Neuronal stem cell (in vitro differentiated cells): ENCODE measurements at regions not wholly inside any gene's neighbourhood (a gene's known extent, or its start where the extent isn't known, plus 50 kb on each side); places are given as distances from the start of the nearest gene placed in this dataset.

Experiments used
- DNase-seq: peaks from one replicate; pipeline ENCODE4 v3.0.0-alpha.2; 2013; ENCODE audit warnings: low spot score
- H2AFZ ChIP-seq: one replicate; pipeline ENCODE4 v1.6.1; 2013; ENCODE audit warnings: mild to moderate bottlenecking, low read length, inconsistent platforms
- H2AK5ac ChIP-seq: 2 replicates; pipeline ENCODE4 v1.6.1; 2013; ENCODE audit warnings: low read depth, mild to moderate bottlenecking, inconsistent platforms, low read length, moderate library complexity, mixed read lengths
- H2BK120ac ChIP-seq: 2 replicates; pipeline ENCODE4 v1.6.1; 2013; ENCODE audit warnings: low read depth, mild to moderate bottlenecking, inconsistent platforms, low read length, moderate library complexity, mixed read lengths
- H2BK12ac ChIP-seq: one replicate; pipeline ENCODE4 v1.6.1; 2013; ENCODE audit warnings: low read length, inconsistent platforms
- H2BK15ac ChIP-seq: 2 replicates; pipeline ENCODE4 v1.6.1; 2013; ENCODE audit warnings: mild to moderate bottlenecking, low read length, inconsistent platforms, mixed read lengths
- H2BK5ac ChIP-seq: one replicate; pipeline ENCODE4 v1.6.1; 2013; ENCODE audit warnings: inconsistent platforms, mild to moderate bottlenecking, low read length, moderate library complexity
- H3K14ac ChIP-seq: one replicate; pipeline ENCODE4 v1.6.1; 2013; ENCODE audit warnings: low read length, inconsistent platforms
- H3K18ac ChIP-seq: 2 replicates; pipeline ENCODE4 v1.6.1; 2013; ENCODE audit warnings: low read length, inconsistent platforms
- H3K23ac ChIP-seq: 2 replicates; pipeline ENCODE4 v1.6.1; 2013; ENCODE audit warnings: low read depth, mild to moderate bottlenecking, mixed read lengths, low read length, inconsistent platforms; ENCODE audit not compliant: poor library complexity
- H3K27ac ChIP-seq: replicated peaks from 3 replicates; pipeline ENCODE4 v1.5.1; 2013; ENCODE audit warnings: low read length, inconsistent platforms
- H3K27me3 ChIP-seq, 3 experiments: 2 replicates each; pipeline ENCODE4 v1.6.1; 2013; ENCODE audit warnings: low read length in 3 of 3, mild to moderate bottlenecking in 2 of 3, inconsistent platforms in 1 of 3, low read depth in 1 of 3, mixed read lengths in 1 of 3, moderate library complexity in 1 of 3; ENCODE audit not compliant: control insufficient read depth in 3 of 3, insufficient read depth in 3 of 3
- H3K36me3 ChIP-seq, 2 donors: replicated peaks in 1 of 2; 2 replicates each; pipeline ENCODE4 v1.6.1; 2013; ENCODE audit warnings: low read length in 2 of 2; ENCODE audit not compliant: control insufficient read depth in 2 of 2, insufficient read depth in 2 of 2
- H3K4ac ChIP-seq: 2 replicates; pipeline ENCODE4 v1.6.1; 2013; ENCODE audit warnings: inconsistent platforms, mild to moderate bottlenecking, low read length, moderate library complexity
- H3K4me1 ChIP-seq, 2 donors: 1 replicate in 1 of 2; 2 replicates in 1 of 2; pipeline ENCODE4 v1.6.1; 2013; ENCODE audit warnings: low read length in 2 of 2, low read depth in 1 of 2; ENCODE audit not compliant: control insufficient read depth in 2 of 2, insufficient read depth in 1 of 2
- H3K4me2 ChIP-seq: one replicate; pipeline ENCODE4 v1.6.1; 2013; ENCODE audit warnings: mild to moderate bottlenecking, low read length, inconsistent platforms; ENCODE audit not compliant: insufficient read depth, poor library complexity, severe bottlenecking
- H3K4me3 ChIP-seq, 2 donors: 2 replicates each; pipeline ENCODE4 v1.5.1; 2013; ENCODE audit warnings: low read length in 2 of 2, mild to moderate bottlenecking in 2 of 2, inconsistent platforms in 1 of 2, moderate library complexity in 1 of 2
- H3K79me1 ChIP-seq: one replicate; pipeline ENCODE4 v1.6.1; 2013; ENCODE audit warnings: low read depth, mild to moderate bottlenecking, inconsistent platforms, low read length, moderate library complexity
- H3K9ac ChIP-seq: one replicate; pipeline ENCODE4 v1.6.1; 2013; ENCODE audit warnings: mild to moderate bottlenecking, low read depth, low read length, inconsistent platforms; ENCODE audit not compliant: poor library complexity
- H3K9me3 ChIP-seq, 2 donors: replicated peaks in 1 of 2; 2 replicates each; pipeline versions ENCODE3 to v1.6.1; 2013; ENCODE audit warnings: low read length in 2 of 2, mild to moderate bottlenecking in 2 of 2, inconsistent platforms in 1 of 2, low read depth in 1 of 2, mixed read lengths in 1 of 2, moderate library complexity in 1 of 2; ENCODE audit not compliant: control insufficient read depth in 2 of 2, insufficient read depth in 1 of 2
- H4K8ac ChIP-seq: one replicate; pipeline ENCODE4 v1.6.1; 2013; ENCODE audit warnings: low read depth, mild to moderate bottlenecking, inconsistent platforms, low read length, moderate library complexity
- H4K91ac ChIP-seq: one replicate; pipeline ENCODE4 v1.6.1; 2013; ENCODE audit warnings: low read length, low read depth, mild to moderate bottlenecking, inconsistent platforms; ENCODE audit not compliant: poor library complexity
- WGBS, 2 donors: extraction: QIAGEN DNeasy Blood & Tissue Kit; methylation state at CpG; one replicate each; pipeline ENCODE4 v1.1.7; 2013; ENCODE audit warnings: missing lambda C conversion rate in 2 of 2, mixed read lengths in 1 of 2; ENCODE audit not compliant: insufficient read length in 2 of 2, insufficient replicate concordance in 1 of 2; ENCODE audit errors: extremely low coverage in 2 of 2; 5-methylcytosine and 5-hydroxymethylcytosine counted together

DNA sequence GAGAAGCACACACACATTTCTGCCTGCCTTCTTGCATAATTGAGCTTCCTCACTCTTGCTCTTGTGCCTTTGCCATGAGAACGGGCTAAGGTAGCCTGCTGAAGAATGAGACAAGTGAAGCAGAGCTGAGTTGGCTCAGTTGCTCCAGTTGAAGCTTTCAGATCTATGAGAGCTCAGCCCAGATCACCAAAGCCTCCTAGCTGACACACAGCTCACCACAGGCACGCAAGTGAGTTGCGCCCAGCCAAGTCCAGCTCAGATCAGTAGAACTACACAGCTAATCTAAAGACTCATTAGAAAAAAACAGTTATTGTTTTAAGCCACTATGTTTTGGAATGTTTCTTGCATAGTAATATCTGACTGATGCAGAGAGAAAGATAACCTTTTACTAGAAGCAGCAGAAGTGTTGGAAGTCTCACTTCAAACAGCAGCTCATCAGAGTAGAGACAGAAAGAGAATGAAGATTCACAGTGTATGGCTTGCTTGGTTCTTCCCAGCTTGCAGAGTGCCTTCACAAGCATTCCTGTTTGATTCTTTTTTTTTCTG, 362.4 kb downstream of the MID1IP1 start:
- H3K9ac ChIP-seq: no peak overlapping the region

DNA sequence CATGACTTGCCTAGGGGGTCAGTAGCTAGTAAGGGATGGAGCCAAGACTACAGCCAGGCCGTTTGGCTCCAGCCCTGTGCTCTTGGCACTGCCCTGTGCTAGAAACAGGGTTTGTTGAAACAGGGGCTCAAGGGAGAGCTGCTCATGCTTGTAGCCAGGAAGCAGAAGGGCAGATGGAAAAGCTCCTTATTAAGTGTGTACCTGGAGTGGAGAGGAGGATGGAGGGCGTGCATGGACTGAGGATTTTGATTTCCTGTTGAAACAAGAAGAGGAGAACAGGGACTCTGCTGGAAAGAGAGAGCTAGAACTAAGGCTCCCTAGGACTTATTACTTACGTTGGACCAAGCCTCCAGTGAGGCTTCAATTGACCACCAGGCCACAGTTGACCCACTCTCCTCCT, 363.0 kb downstream of the MID1IP1 start:
- Histone ChIP-seq H3K9me3 (no peaks in the 10 kb centered on the region), H3K9ac (no peak overlapping the region), H3K36me3 (no peaks in the 10 kb centered on the region), H3K4me1 (no peaks in the 10 kb centered on the region), H3K4ac (no peak overlapping the region), H2AFZ (no peak overlapping the region), H3K18ac (no peak overlapping the region), H2BK5ac (no peak overlapping the region), H3K4me2 (no peak overlapping the region), H3K4me3 (no peak overlapping the region), H2AK5ac (no peak overlapping the region), H3K14ac (no peak overlapping the region), H3K79me1 (no peaks in the 10 kb centered on the region), H3K27me3 (peaks cover 0 to 35% (median 3%) of the 10 kb centered on the region in 3 experiments), H3K23ac (no peak overlapping the region), H2BK15ac (no peak overlapping the region), H4K91ac (no peak overlapping the region), H4K8ac (no peak overlapping the region), H3K27ac (no peak overlapping the region), H2BK12ac (no peak overlapping the region), H2BK120ac (no peak overlapping the region)
- DNase-seq: no peak
- WGBS, 2 donors: no CpG with 5 or more reads among the region's 3 CpGs

More for the DNA sequence above, 362.4 kb downstream of the MID1IP1 start:
- Histone ChIP-seq H3K27ac (no peak overlapping the region), H3K14ac (no peak overlapping the region), H3K9me3 (no peaks in the 10 kb centered on the region), H3K27me3 (peaks cover 0 to 35% (median 3%) of the 10 kb centered on the region in 3 experiments), H2BK120ac (no peak overlapping the region), H2AFZ (no peak overlapping the region), H2BK12ac (no peak overlapping the region), H3K18ac (no peak overlapping the region), H3K23ac (no peak overlapping the region), H3K79me1 (no peaks in the 10 kb centered on the region), H2AK5ac (no peak overlapping the region), H4K91ac (no peak overlapping the region), H3K4me3 (no peak overlapping the region), H2BK5ac (no peak overlapping the region), H3K4me2 (no peak overlapping the region), H4K8ac (no peak overlapping the region), H2BK15ac (no peak overlapping the region), H3K4ac (no peak overlapping the region), H3K4me1 (no peaks in the 10 kb centered on the region), H3K36me3 (no peaks in the 10 kb centered on the region)
- no peak for DNase-seq
- no CpG with 5 or more reads among the region's 3 CpGs for WGBS, 2 donors

DNA sequence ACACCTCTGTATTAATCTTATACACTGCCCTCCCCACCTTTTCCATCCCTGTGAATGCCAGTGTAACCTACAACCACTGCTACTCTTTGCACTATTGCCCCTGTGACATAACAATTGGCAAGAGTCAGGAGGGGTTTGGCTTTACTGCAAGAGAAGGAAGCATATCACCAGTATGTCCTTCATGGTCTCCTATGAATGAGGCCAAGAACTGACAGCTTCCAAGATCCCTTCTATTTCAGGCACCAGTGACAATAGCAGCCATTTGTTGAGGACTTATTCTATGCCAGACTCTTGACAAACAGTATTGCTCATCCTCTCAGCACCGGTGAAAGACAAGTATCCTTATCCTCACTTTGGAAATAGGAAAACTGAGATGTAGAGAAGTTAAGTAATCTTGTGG, 363.9 kb downstream of the MID1IP1 start:
- H3K9me3 ChIP-seq: no peaks in the 10 kb centered on the region
- H2AK5ac ChIP-seq: no peak overlapping the region
- no peak overlapping the region for H2BK12ac ChIP-seq
- H3K36me3 ChIP-seq: no peaks in the 10 kb centered on the region
- no peak overlapping the region for H3K9ac ChIP-seq
- H2BK5ac ChIP-seq: no peak overlapping the region
- H3K27ac ChIP-seq: no peak overlapping the region
- H3K27me3 ChIP-seq: peaks cover 0 to 33% (median 3%) of the 10 kb centered on the region in 3 experiments
- WGBS, 2 donors: no CpG with 5 or more reads among the region's 1 CpG
- no peak for DNase-seq
- H3K4me3 ChIP-seq: no peak overlapping the region
- H4K91ac ChIP-seq: no peak overlapping the region
- no peak overlapping the region for H3K4me2 ChIP-seq
- no peak overlapping the region for H3K14ac ChIP-seq
- no peak overlapping the region for H3K23ac ChIP-seq
- H3K79me1 ChIP-seq: no peaks in the 10 kb centered on the region
- H2BK120ac ChIP-seq: no peak overlapping the region
- H3K4me1 ChIP-seq: no peaks in the 10 kb centered on the region
- H3K18ac ChIP-seq: no peak overlapping the region
- no peak overlapping the region for H3K4ac ChIP-seq
- no peak overlapping the region for H4K8ac ChIP-seq
- no peak overlapping the region for H2BK15ac ChIP-seq
- no peak overlapping the region for H2AFZ ChIP-seq

DNA sequence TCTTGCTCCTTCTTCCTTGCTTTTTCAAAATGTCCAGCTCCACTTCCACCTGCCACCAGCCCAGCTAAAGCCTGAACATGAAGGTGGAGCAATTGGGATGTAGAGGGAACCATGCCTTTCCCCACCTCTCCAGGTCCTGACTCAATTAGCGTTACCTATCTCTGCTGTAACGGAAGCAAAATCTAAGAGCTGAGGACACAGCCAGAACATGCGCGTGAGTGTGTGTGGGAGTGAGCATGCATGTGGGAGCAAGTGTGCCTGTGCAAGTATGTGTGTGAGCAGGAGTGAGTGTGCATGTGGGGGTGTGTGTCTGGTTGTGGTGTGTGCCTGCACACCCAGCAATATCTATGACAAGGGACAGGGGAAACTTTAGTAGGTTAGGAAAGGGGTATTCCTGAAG, 364.5 kb downstream of the MID1IP1 start:
- H3K23ac ChIP-seq: no peak overlapping the region

More for the DNA sequence above, 364.5 kb downstream of the MID1IP1 start:
- Histone ChIP-seq H3K27me3 (peaks cover 0 to 33% (median 3%) of the 10 kb centered on the region in 3 experiments), H2BK15ac (no peak overlapping the region), H3K4me2 (no peak overlapping the region), H3K4me1 (no peaks in the 10 kb centered on the region), H2BK12ac (no peak overlapping the region), H3K18ac (no peak overlapping the region), H3K9me3 (no peaks in the 10 kb centered on the region), H2BK5ac (no peak overlapping the region), H3K27ac (no peak overlapping the region), H4K91ac (no peak overlapping the region), H3K4me3 (no peak overlapping the region), H3K36me3 (no peaks in the 10 kb centered on the region), H2BK120ac (no peak overlapping the region), H3K14ac (no peak overlapping the region), H3K79me1 (no peaks in the 10 kb centered on the region), H2AFZ (no peak overlapping the region), H3K9ac (no peak overlapping the region), H4K8ac (no peak overlapping the region), H3K4ac (no peak overlapping the region), H2AK5ac (no peak overlapping the region)
- WGBS, 2 donors: no CpG with 5 or more reads among the region's 4 CpGs
- no peak for DNase-seq
